ENCODE measurements at regions not wholly inside any gene's neighbourhood (a gene's known extent, or its start where the extent isn't known, plus 50 kb on each side); places are given as distances from the start of the nearest gene placed in this dataset.
A peak's percentile ranks its signal among the peaks of the same experiment; 100 is the strongest.
"Not testable (repeated sequence)": the region's sequence is repeated elsewhere in the genome, so short reads cannot be mapped to it uniquely, and the experiment has no call there.

- ATAC-seq, result peak; percentile 70 to 93 (median 76)
- Histone ChIP-seq H3K27ac (no peak overlapping the region), H3K36me3 (no peaks in the 10 kb centered on the region), H3K4me1 (peaks cover 0 to 7% (median 0%) of the 10 kb centered on the region in 3 donors), H3K4me3 (no peak overlapping the region), H3K27me3 (no peaks in the 10 kb centered on the region), H3K9me3 (no peaks in the 10 kb centered on the region)
- DNase-seq, result peak in 2 of 6 donors; percentile 7 to 18
- intact Hi-C loops (cut with DNase I), result no loop called here
- WGBS, 2 donors, result 19 to 21% methylated on average over 3 of the region's 3 CpGs
- TF ChIP-seq, protein P1, sequence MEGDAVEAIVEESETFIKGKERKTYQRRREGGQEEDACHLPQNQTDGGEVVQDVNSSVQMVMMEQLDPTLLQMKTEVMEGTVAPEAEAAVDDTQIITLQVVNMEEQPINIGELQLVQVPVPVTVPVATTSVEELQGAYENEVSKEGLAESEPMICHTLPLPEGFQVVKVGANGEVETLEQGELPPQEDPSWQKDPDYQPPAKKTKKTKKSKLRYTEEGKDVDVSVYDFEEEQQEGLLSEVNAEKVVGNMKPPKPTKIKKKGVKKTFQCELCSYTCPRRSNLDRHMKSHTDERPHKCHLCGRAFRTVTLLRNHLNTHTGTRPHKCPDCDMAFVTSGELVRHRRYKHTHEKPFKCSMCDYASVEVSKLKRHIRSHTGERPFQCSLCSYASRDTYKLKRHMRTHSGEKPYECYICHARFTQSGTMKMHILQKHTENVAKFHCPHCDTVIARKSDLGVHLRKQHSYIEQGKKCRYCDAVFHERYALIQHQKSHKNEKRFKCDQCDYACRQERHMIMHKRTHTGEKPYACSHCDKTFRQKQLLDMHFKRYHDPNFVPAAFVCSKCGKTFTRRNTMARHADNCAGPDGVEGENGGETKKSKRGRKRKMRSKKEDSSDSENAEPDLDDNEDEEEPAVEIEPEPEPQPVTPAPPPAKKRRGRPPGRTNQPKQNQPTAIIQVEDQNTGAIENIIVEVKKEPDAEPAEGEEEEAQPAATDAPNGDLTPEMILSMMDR (IDR thresholded peaks at IDR 0.05), result no peak
- no peak for FAIRE-seq
Measured at GRCh38 chr14:88961214-88961613, 136.8 kb downstream of the TTC8 start.

- TF ChIP-seq, protein P1 (IDR thresholded peaks at IDR 0.05), result no peak
- ATAC-seq (no peak), FAIRE-seq (no peak), DNase-seq (no peak)
- Histone ChIP-seq H3K27ac (no peak overlapping the region), H3K4me3 (no peak overlapping the region), H3K9me3 (no peaks in the 10 kb centered on the region), H3K4me1 (peaks cover 0 to 7% (median 0%) of the 10 kb centered on the region in 3 donors), H3K27me3 (no peaks in the 10 kb centered on the region), H3K36me3 (no peaks in the 10 kb centered on the region)
- WGBS, 2 donors, result 81 to 97% methylated on average over 4 of the region's 4 CpGs
- intact Hi-C loops (cut with DNase I), result no loop called here
Measured at GRCh38 chr14:88962356-88962755, 137.9 kb downstream of the TTC8 start.

- ATAC-seq, result no peak
- TF ChIP-seq, protein P1 (IDR thresholded peaks at IDR 0.05), result no peak
- Histone ChIP-seq H3K36me3 (no peaks in the 10 kb centered on the region), H3K27me3 (no peaks in the 10 kb centered on the region), H3K9me3 (no peaks in the 10 kb centered on the region), H3K27ac (no peak overlapping the region), H3K4me1 (no peaks in the 10 kb centered on the region), H3K4me3 (no peak overlapping the region)
- intact Hi-C loops (cut with DNase I), result no loop called here
- WGBS, 2 donors, result 74 to 80% methylated on average over 3 of the region's 3 CpGs
- no peak for FAIRE-seq
- no peak for DNase-seq
Measured at GRCh38 chr14:88967299-88967698, 142.8 kb downstream of the TTC8 start.

- no peak for DNase-seq
- Histone ChIP-seq H3K27ac (no peak overlapping the region), H3K27me3 (peaks cover 0 to 5% (median 0%) of the 10 kb centered on the region in 4 donors), H3K4me1 (no peaks in the 10 kb centered on the region), H3K9me3 (no peaks in the 10 kb centered on the region), H3K36me3 (no peaks in the 10 kb centered on the region), H3K4me3 (no peak overlapping the region)
- no peak for ATAC-seq
- TF ChIP-seq, protein P1 (IDR thresholded peaks at IDR 0.05), result no peak
- WGBS, 2 donors, result 43 to 45% methylated on average over 3 of the region's 3 CpGs
- intact Hi-C loops (cut with DNase I), result no loop called here
- FAIRE-seq, result no peak
Measured at GRCh38 chr14:88975043-88975830, 150.8 kb downstream of the TTC8 start.

GRCh38 chr14:88975926-88976325 is 151.5 kb downstream of the TTC8 start:
- H3K4me3 ChIP-seq, result no peak overlapping the region
- no peak for ATAC-seq
- no peaks in the 10 kb centered on the region for H3K36me3 ChIP-seq
- TF ChIP-seq, protein P1 (IDR thresholded peaks at IDR 0.05), result no peak
- 44 to 56% methylated on average over 2 of the region's 2 CpGs for WGBS, 2 donors
- intact Hi-C loops (cut with DNase I), result no loop called here
- peaks cover 0 to 5% (median 0%) of the 10 kb centered on the region in 4 donors for H3K27me3 ChIP-seq
- H3K4me1 ChIP-seq, result no peaks in the 10 kb centered on the region
- FAIRE-seq, result no peak
- no peak overlapping the region for H3K27ac ChIP-seq
- DNase-seq, result no peak
- H3K9me3 ChIP-seq, result no peaks in the 10 kb centered on the region

DNA sequence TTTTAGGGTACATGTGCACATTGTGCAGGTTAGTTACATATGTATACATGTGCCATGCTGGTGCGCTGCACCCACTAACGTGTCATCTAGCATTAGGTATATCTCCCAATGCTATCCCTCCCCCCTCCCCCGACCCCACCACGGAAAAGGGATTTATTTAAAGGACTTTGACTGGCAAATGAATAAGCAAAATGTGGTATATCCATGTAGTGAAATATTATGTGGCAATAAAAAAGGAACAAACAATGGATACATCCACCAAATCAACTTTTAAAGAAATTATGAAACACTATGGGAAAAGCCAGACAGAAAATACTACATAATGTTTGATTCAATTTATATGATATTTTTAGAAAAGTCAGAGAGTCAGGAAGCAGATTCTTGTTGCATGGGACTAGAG is 156.5 kb downstream of the TTC8 start:
- H3K9me3 ChIP-seq; H3K27ac ChIP-seq; DNase-seq; ATAC-seq; FAIRE-seq; H3K27me3 ChIP-seq; H3K36me3 ChIP-seq; H3K4me1 ChIP-seq; intact Hi-C loops (cut with DNase I); H3K4me3 ChIP-seq: not testable (repeated sequence)
- WGBS, 2 donors, result 12 to 54% methylated on average over 2 to 3 of the region's 4 CpGs

All from pancreas (tissue), 10 donors.